HG03439 (cell line): ENCODE measurements at regions not wholly inside any gene's neighbourhood (a gene's known extent, or its start where the extent isn't known, plus 50 kb on each side); places are given as distances from the start of the nearest gene placed in this dataset.
"Not testable (repeated sequence)": the region's sequence is repeated elsewhere in the genome, so short reads cannot be mapped to it uniquely, and the experiment has no call there.

Experiments
- ATAC-seq: cut with Tn5 transposase; IDR thresholded peaks from one replicate; pipeline ENCODE4 v1.9.1; 2021; ENCODE audit warnings: mild to moderate bottlenecking, moderate library complexity; ENCODE audit not compliant: unreplicated experiment

- ATAC-seq, result no peak
These were observed 803.6 kb downstream of the RAPGEF2 start for GRCh38 chr4:159906517-159906916.

DNA sequence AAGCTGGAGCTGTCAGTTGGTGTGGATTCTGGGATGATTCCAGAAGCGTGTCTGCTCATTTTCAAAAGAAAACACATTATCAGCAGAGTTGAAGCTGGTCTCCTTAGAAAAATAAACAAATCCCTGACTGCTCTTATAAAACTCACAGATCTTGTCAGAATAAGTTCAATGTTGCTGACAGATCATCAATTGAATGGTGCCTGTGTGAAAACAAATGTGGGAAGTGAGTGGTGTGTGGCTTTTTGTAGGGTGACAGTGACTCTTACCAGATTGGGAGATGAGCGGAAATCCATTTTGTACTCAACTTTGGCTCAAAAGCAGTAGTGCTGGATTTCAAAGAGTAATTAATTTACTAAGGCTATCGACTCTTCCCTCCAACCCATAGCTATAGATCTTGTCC lies 807.8 kb downstream of the RAPGEF2 start:
- no peak for ATAC-seq

DNA sequence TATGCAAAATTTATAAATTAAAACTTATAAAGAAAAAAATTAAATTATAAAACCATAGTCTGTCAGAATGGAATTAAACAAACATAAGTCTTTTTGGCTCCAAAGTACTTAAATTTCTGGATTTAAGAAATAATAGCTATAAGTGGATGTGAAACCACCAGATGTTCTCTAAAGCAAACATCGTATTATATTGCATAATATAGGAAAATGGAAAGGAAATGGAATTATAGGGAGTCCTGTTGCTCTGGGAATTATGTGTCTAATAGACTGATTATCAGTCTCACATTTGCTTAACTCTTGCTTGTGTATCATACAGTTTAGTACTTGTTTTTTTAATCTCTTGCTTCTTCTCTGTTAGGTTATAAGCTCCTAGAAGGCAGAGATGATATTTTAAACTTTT lies 819.2 kb downstream of the RAPGEF2 start:
- no peak for ATAC-seq

DNA sequence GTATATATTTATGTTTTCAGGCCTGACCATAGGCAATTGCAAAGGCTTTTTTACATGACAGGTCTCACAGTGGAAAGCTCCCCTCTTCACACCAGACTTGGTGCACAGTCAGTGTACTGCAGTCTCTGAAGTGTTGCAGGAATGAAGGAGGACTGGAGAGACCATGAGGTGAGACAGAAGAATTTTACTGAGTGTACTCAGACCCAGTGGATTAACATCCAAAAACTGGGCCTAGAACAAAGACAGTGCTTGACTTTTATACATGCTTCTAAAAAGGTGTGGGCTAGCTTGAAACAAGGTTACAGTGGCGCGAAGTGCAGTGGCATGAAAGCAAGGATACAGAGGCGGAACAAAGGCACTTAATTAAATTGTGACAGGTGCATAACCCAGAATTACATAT lies 822.9 kb downstream of the RAPGEF2 start:
- ATAC-seq, result no peak

GRCh38 chr4:159926871-159927270 lies 824.0 kb downstream of the RAPGEF2 start:
- ATAC-seq, result no peak

DNA sequence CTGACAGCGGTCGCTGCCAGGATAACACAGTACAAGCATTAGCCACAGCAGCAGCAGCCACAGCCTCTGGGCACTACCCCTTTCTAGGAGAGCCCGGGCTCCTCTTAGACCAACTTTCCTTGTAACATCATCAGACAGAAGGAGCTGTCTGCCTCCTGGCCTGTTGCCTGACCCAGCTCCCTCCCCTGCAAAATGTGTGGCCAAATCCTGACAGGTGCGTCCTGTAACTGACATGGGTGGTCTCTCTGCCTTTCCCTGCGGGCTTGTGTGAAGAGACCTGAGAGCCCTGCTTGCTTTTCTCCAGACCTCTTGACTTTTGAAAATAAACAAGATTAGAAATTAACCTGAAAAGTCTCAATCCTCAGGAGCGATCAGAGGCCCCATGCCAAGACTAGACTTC lies 824.9 kb downstream of the RAPGEF2 start:
- ATAC-seq, result no peak

- not testable (repeated sequence) for ATAC-seq
These were observed 831.7 kb downstream of the RAPGEF2 start for GRCh38 chr4:159934602-159935001.

GRCh38 chr4:159937595-159937994 lies 834.7 kb downstream of the RAPGEF2 start:
- ATAC-seq, result peak; percentile 89

GRCh38 chr4:159939681-159940080 lies 836.8 kb downstream of the RAPGEF2 start:
- not testable (repeated sequence) for ATAC-seq

GRCh38 chr4:159941076-159941475 lies 838.2 kb downstream of the RAPGEF2 start:
- no peak for ATAC-seq

GRCh38 chr4:159944477-159944876 lies 841.6 kb downstream of the RAPGEF2 start:
- ATAC-seq, result no peak

DNA sequence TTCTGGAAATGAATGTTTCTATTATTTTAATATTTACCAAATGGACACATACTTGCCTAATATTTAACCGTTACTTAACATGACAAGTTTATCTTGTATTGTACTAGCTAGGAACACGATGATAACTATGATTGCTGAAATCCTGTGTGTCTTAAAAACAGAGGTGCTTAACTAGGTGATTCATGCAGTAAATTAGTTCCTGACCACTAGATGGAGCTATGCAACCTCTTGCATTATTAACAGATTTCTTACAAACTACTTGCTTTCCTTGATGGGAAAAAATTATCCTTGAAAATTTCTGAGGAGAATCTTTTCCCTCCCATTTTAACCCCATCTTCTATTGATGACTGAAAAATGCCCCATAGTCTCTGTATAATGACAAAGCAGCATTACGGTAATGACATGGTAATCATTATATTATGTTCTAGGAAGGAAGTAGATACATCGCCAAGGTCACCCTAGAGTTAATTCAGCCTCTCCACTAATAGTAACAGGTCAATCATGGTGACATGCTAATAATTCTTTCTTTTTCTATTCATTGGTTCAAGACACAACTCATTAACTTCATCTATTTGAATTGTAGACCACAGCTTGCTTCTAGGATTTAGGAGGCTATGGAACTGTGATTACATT lies 844.2 kb downstream of the RAPGEF2 start:
- ATAC-seq, result no peak

DNA sequence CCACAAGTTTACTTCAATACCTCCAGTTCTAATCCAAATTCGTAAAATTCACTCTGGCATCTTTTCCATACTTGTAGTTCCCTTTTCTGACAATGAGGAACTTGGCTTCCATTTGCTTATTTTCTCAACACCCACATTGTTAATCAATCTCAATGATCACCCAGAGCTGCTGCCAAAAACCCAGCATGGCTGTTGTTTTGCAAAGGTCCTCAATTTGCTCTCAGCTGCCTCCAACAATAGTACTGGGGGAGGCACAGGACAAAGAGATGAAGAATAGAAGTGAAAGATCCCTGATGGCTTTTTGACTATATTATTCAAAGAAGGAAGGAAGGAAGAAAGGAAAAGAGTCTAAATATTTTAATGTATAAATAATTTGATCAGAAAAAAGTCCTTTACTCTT lies 847.8 kb downstream of the RAPGEF2 start:
- no peak for ATAC-seq

DNA sequence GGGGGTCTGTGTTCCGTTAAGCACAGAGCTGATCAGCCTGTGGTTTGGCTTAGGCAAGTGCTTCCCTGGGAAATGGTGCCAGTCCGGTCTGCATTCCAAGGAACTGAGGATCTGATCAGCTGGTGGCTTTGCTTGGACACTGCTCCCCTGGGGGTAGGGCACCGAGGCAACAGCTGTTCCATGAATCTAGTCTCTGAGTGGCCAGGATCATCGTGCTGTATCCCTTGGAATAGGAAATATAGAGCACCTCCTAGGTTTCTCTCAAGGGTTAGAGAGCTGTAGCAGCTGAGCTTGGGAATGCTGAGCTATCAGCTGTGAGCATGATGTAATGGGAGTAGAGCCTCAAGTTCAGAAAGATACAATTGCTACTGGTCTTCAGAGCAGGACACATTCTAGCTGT lies 863.9 kb downstream of the RAPGEF2 start:
- ATAC-seq, result no peak

GRCh38 chr4:159976871-159977482 lies 874.1 kb downstream of the RAPGEF2 start:
- not testable (repeated sequence) for ATAC-seq

- ATAC-seq, result no peak
These were observed 875.2 kb downstream of the RAPGEF2 start for GRCh38 chr4:159977907-159978617.

- ATAC-seq, result no peak
These were observed 876.5 kb downstream of the RAPGEF2 start for GRCh38 chr4:159979351-159979750.

GRCh38 chr4:159979953-159980352 lies 877.1 kb downstream of the RAPGEF2 start:
- no peak for ATAC-seq

DNA sequence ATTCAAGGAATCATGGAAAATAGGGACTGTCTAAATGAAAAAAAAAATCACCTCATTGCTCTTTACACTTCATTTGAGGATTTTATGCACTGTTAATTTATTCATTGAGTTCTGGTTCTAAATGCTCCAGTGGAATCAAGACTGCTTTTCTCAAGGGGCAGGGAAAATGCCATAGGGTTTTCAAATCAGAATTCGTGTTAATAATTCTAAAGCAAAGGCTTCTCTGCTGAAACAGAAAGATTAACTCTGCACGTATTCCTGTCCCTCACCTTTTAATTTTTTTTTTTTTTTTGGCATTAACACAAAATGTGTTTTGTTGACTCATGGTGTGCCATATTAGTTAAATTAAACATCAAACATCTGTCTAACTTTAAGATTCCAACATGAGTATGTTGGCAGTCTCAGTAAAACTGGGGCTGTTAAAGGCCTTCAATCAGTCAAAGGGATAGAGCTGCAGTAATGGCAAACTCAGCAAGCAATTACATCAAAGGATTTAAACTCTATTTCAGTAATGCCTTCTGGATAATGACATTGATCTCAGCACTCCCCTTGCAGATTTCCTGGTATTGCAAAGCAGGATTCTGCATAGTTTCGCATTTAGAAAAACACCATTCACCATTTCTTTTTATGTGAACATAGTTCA lies 878.1 kb downstream of the RAPGEF2 start:
- ATAC-seq, result no peak

DNA sequence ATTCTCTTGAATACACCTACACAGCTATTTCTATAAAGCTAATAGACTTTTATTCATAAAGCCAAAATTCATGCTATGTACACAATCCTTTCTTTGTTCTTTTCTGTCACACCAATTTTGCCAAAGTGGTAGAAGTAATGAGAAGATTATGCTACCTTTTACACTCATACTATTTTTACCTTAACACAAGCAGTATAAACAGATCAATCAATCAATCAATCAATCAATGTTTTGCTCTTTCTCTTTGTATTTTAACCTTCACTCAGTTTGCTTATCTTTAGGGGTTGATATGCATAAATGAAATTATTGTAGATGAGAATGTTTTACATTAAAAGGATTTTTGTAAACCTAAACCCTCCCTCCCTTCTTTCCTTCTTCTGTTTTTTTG lies 878.6 kb downstream of the RAPGEF2 start:
- no peak for ATAC-seq

DNA sequence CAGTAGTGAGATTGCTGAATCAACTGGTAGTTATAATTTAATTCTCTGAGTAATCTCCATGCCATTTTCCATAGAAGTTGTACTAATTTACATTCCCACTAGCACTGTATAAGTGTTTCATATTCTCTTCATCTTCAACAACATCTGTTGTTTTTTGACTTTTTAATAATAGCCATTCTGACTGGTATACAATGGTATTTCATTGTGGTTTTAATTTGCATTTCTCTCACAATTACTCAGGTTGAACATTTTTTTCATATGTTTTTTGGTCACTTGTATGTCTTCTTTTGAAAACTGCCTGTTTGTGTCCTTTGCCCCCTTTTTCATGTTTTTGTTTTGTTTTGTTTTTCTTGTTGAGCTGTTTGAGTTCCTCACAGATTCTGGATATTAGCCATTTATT lies 880.2 kb downstream of the RAPGEF2 start:
- ATAC-seq, result no peak
